ENCODE measurements at regions not wholly inside any gene's neighbourhood (a gene's known extent, or its start where the extent isn't known, plus 50 kb on each side); places are given as distances from the start of the nearest gene placed in this dataset.

- TF ChIP-seq USF2 (IDR thresholded peaks at IDR 0.05), result no peak
- no peak for TF ChIP-seq SREBF2 (IDR thresholded peaks at IDR 0.05)
- no peak for TF ChIP-seq MAZ (IDR thresholded peaks at IDR 0.05; ENCODE audit: borderline replicate concordance, low read depth, low read length)
- TF ChIP-seq CTCF (IDR thresholded peaks at IDR 0.05), result no peak
- TF ChIP-seq POLR2A (IDR thresholded peaks at IDR 0.05; ENCODE audit: low read length), result no peak
- no peak for TF ChIP-seq RAD21 (conservative IDR thresholded peaks at IDR 0.05 in 1 of 2, IDR thresholded peaks at IDR 0.05 in 1 of 2)
- no peak for TF ChIP-seq EP300 (IDR thresholded peaks at IDR 0.05)
Measured at GRCh38 chr12:114911196-114911595, 227.2 kb upstream of the TBX3 start.

Data from A549 (cell line).